ENCODE measurements at regions not wholly inside any gene's neighbourhood (a gene's known extent, or its start where the extent isn't known, plus 50 kb on each side); places are given as distances from the start of the nearest gene placed in this dataset.
A peak's percentile ranks its signal among the peaks of the same experiment; 100 is the strongest.

DNA sequence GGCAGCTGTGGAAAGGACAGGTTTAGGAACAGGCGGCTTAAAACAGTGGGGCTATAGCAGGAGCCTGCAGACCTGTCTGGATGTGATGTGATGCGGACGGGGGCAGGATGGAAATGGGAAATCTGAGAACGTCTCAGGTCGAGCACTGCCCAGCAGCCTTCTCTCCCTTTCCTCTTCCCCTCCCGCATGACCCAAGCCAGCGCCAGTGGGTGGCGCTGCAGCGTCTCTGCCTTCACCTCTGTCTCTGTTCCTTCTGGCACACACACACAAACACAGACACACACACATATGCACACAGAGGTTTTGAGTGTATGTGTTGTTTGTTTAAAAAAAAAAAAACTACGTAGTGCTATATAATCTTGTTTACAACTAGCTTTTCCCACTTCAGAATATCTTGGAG is 82.0 kb upstream of the SLC66A3 start:
- Histone ChIP-seq H3K9me3 (no peaks in the 10 kb centered on the region), H3K4me1 (no peaks in the 10 kb centered on the region), H3K27ac (no peak overlapping the region), H3K27me3 (no peaks in the 10 kb centered on the region), H3K36me3 (no peaks in the 10 kb centered on the region), H3K4me3 (no peak overlapping the region)
- TF ChIP-seq, protein P1, sequence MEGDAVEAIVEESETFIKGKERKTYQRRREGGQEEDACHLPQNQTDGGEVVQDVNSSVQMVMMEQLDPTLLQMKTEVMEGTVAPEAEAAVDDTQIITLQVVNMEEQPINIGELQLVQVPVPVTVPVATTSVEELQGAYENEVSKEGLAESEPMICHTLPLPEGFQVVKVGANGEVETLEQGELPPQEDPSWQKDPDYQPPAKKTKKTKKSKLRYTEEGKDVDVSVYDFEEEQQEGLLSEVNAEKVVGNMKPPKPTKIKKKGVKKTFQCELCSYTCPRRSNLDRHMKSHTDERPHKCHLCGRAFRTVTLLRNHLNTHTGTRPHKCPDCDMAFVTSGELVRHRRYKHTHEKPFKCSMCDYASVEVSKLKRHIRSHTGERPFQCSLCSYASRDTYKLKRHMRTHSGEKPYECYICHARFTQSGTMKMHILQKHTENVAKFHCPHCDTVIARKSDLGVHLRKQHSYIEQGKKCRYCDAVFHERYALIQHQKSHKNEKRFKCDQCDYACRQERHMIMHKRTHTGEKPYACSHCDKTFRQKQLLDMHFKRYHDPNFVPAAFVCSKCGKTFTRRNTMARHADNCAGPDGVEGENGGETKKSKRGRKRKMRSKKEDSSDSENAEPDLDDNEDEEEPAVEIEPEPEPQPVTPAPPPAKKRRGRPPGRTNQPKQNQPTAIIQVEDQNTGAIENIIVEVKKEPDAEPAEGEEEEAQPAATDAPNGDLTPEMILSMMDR (IDR thresholded peaks at IDR 0.05), result peak; percentile 45
- intact Hi-C loops (cut with DNase I), result no loop called here
- ATAC-seq, result peak; percentile 66
- peak; percentile 70 for DNase-seq

DNA sequence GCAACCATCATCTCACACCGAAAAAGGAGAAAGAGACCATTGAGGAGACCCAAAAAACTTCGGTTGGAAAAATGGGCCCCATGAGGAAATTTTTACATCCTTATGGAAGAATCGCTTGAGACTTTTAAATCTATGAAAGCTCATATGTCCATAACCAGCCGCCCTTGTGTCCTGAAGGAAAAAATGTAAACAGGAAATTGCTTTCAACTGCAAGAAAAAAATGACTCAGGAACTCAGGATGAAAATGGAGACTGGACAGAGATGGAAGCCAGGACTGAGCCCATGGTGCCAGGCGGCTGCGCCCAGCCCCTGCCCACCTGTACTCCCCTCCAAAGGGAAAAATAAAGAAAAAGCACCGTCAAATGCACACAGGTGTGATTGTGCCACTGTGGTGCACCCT is 81.5 kb upstream of the SLC66A3 start:
- no peaks in the 10 kb centered on the region for H3K4me1 ChIP-seq
- intact Hi-C loops (cut with DNase I), result no loop called here
- no peak overlapping the region for H3K27ac ChIP-seq
- DNase-seq (no peak), ATAC-seq (no peak)
- no peaks in the 10 kb centered on the region for H3K27me3 ChIP-seq
- H3K36me3 ChIP-seq, result no peaks in the 10 kb centered on the region
- H3K4me3 ChIP-seq, result no peak overlapping the region
- H3K9me3 ChIP-seq, result no peaks in the 10 kb centered on the region
- TF ChIP-seq, protein P1 (IDR thresholded peaks at IDR 0.05), result no peak

DNA sequence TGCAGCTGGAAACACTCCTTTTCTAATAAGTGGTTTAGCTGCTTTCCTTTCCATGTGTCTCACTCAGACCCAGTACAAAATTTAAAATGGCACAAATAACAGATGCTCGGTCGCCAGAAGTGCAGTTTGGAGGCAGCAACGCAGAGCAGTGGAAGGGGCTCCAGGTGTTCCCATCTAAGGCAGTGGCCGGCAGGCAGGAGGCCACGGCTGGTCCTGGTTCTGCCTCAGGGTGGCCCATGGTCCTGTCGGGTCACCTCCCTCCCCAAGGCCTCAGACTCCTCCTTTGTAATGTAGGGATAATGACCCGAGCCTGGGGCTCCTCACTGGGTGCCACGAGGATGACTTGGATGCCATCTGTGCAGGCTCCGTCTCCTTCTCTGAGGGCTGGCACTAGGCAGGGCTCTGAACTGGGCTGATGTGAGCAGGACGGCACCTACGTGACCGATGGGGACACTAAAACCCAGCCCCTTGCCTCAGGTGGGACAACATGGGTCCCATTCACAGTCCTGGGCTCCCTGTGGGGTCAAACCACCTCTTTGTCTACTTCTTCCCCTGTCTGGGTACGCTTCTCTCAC is 80.9 kb upstream of the SLC66A3 start:
- ATAC-seq (no peak), DNase-seq (no peak)
- TF ChIP-seq, protein P1 (IDR thresholded peaks at IDR 0.05), result no peak
- intact Hi-C loops (cut with DNase I), result no loop called here
- Histone ChIP-seq H3K4me1 (no peaks in the 10 kb centered on the region), H3K27me3 (no peaks in the 10 kb centered on the region), H3K4me3 (no peak overlapping the region), H3K27ac (no peak overlapping the region), H3K9me3 (no peaks in the 10 kb centered on the region), H3K36me3 (no peaks in the 10 kb centered on the region)

- Histone ChIP-seq H3K27me3 (no peaks in the 10 kb centered on the region), H3K27ac (no peak overlapping the region), H3K4me1 (no peaks in the 10 kb centered on the region), H3K9me3 (no peaks in the 10 kb centered on the region), H3K4me3 (no peak overlapping the region), H3K36me3 (no peaks in the 10 kb centered on the region)
- no peak for DNase-seq
- intact Hi-C loops (cut with DNase I), result no loop called here
- TF ChIP-seq, protein P1 (IDR thresholded peaks at IDR 0.05), result no peak
- ATAC-seq, result no peak
These were observed 80.0 kb upstream of the SLC66A3 start for GRCh38 chr2:11075221-11075620.

DNA sequence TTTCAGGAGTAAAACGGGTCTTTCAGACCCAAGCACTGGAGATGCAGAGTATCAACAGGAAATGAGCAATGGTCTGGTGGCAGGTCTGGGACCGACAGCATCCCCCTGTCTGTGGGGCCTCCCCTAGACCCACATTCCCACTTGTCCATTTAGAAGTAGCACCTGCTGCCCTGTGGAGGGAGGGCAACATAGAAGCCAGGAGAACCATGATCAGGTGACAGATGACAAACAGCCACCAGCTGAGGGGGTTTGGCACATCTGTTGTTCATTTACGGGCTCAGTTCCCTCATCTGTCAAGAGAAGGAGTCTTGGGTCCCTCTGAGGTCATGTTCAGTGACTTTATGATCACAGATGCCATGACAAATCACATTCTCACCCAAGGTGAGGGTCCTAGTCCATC is 77.9 kb upstream of the SLC66A3 start:
- H3K36me3 ChIP-seq, result no peaks in the 10 kb centered on the region
- no peak overlapping the region for H3K4me3 ChIP-seq
- no peak for DNase-seq
- ATAC-seq, result no peak
- H3K27ac ChIP-seq, result no peak overlapping the region
- H3K9me3 ChIP-seq, result no peaks in the 10 kb centered on the region
- H3K4me1 ChIP-seq, result no peaks in the 10 kb centered on the region
- TF ChIP-seq, protein P1 (IDR thresholded peaks at IDR 0.05), result no peak
- no peaks in the 10 kb centered on the region for H3K27me3 ChIP-seq
- intact Hi-C loops (cut with DNase I), result no loop called here

Measured in upper lobe of right lung (tissue), 1 donor.